HG02885 (cell line): ENCODE measurements at regions not wholly inside any gene's neighbourhood (a gene's known extent, or its start where the extent isn't known, plus 50 kb on each side); places are given as distances from the start of the nearest gene placed in this dataset.

Source experiments
- ATAC-seq: cut with Tn5 transposase; IDR thresholded peaks from one replicate; pipeline ENCODE4 v1.9.1; 2021; ENCODE audit warnings: mild to moderate bottlenecking; ENCODE audit not compliant: unreplicated experiment, poor library complexity

DNA sequence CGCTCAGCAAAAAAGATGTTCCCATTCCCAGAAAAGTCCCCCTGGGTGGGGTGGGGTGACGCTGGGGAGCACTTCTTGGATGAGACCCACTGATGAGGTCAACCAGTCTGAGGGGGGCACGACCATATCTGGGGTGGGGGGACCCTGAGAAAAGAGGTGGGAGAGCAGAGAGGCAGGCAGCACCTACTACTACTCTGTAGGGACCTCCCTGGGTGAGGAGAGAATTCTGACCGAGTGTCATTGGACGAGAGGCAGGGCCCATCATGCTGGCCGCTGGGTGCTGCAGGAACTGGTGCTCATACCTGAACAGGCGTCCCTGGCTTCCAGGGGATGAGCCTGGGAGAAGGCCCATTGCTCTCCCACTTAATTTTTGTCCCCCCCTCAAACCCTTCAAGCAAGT is 158.8 kb downstream of the KLF13 start:
- ATAC-seq, result no peak

DNA sequence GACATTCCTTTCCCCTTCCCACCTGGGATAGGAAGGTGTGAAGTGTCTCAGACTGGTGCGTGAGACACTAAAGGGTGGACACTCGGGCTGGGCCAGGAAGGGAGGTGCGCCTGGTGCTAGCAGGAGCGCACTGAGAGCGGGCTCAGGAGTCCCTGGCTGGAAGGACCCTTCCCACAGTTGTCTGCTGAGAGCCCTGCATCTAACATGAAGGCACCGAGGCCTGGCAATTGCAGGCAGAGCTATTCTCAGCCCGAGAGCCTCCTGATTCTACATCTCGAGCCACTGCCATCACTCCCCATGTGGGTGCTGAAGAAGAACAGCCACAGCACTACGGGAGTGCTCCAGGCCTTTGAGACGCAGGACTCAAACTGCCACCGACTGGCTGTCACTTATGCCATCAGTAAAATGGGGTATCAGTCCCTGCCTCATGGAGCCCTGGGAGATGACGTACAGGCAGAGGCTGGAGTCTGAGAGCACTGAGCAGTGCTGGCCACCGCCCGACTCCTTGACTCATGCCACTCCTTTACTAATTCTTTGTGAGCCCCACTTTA is 159.4 kb downstream of the KLF13 start:
- no peak for ATAC-seq

DNA sequence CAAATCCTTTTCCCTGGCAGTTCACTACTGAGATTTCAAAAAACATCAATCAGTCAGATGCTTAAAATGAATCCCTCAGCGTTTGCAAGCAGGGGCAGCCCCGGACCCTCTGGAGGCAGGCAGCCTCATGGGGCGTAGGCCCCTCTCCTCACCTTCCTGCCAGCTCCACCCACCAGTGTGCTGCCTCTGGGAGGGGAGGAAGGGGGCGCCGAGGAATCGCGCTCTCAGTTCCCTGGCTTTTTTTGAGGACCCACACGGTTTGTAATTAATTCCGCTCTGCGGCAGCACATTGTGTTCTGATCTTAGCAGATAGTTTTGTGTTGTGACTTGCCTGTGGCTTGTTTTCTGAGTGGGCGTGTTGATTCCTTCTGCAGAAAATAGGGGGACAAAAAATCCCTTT is 159.9 kb downstream of the KLF13 start:
- ATAC-seq, result no peak

DNA sequence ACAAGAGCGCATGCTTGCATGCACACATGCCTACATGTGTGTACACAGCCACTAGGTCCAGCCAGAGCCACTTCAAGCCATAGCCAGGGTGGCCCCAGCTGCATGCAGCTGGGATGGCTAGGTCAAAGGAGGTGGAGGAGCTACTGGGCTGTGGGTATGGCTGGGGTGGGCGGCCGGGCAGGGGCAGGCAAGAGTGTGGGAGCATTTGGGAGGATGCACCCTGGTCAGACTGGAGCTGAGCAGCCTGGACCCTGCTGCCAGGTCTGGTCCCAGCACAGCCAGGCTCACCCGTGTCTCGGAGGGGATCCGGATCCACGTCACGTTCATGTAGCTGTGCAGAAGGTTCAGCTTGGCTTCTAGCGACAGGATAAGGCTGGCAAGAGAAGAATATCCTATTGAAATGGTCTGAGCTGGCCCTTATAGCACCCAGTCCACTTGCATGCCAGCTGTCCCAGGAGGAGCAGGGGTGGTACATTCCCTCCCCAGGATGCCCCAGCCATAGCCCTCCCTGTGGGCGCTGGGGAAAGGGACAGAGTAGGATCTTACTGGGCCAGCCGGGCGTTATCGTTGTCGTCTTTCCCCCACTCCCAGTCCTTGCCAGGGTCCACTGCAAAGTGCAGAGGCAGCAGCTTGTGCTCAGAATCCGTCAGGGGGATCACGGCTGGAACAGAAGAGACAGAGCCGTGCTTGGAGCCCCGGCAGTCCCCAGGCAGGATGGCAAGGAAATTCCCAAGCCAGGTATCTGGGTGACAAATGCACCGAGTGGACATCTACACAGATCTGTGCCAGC is 160.5 kb downstream of the KLF13 start:
- no peak for ATAC-seq

DNA sequence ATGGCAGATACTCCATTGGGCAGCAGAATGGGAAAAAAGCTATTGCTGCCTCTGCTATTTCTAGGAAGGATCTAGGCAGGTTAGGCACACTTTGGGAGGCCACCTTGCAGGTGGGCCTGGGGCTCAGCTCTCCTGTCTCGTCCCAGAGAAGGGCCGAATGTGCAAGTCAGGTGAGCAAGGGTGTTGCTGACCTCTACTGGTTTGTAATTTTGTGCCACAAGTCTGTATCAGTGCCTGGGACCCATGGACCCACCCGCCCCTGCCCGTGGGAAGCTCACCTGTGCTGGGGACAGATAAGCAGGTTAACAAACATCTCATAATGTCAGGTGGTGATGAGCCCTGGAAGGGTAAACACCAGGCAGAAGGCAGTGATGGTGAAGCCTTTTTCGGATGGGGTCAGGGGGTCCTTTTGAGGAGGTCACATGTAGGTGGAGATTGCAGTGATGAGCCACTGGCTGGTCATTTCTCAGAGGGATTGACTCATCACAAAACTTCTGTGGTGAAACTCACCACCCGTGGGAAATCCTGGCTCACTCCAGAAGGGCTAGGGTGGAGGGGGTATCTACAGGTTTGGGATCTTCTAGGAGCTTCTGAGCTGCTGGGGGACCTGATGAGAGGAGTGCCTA is 161.3 kb downstream of the KLF13 start:
- ATAC-seq, result no peak

DNA sequence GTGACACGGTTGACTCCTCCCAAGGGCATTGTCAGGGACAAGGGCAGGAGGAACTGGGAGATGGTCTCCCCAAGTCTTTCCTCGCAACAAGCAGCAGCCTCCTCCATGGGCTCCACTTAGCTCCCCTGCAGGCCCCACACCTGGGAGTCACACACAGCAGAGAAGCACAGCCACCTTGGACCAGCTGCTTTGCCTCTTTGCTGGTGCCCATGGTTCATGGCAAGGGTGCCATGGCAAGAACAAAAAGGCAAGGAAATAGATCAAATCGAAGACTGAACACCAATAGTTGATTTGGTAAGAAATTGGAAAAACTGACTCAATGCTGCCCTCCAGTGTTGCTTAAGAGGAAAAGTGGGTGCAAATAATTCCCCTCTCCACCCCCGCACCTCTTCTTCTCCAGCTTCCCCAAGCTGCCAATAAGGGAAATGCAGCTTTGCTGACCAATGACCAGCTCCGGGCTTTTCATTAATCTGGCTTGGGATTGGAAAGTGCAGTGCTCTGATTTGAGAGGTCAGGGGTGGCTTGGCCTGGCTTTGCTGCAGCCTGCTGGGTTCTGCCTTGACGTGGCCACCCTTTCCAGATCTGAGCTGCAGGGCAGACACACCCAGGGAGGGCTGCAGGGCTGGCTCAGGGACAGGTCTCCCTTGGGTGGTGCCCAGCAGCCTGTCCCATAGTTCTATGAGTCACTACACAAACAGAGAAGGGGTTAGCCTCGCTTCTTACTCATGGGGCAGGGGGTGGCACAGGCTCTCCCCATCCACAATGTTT is 162.0 kb downstream of the KLF13 start:
- no peak for ATAC-seq

DNA sequence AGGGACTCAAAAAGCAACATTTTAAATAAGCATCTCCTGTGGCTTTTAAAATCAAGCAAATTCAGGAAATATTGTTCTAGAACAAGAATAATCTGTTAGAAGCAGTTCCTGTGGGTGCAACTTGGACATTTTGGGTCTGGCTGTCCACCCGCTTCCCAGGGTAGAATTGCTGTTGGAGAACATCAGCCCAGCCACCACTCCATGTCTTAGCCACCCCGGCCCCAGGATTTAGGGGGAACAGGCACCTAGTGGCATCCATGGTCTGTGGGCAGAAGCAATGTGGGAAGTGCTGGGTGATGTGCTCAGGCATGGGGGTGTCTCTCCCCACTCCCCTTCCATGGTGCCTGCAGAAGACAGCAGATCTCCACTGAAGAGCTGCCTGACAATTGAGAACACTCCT is 162.6 kb downstream of the KLF13 start:
- no peak for ATAC-seq

DNA sequence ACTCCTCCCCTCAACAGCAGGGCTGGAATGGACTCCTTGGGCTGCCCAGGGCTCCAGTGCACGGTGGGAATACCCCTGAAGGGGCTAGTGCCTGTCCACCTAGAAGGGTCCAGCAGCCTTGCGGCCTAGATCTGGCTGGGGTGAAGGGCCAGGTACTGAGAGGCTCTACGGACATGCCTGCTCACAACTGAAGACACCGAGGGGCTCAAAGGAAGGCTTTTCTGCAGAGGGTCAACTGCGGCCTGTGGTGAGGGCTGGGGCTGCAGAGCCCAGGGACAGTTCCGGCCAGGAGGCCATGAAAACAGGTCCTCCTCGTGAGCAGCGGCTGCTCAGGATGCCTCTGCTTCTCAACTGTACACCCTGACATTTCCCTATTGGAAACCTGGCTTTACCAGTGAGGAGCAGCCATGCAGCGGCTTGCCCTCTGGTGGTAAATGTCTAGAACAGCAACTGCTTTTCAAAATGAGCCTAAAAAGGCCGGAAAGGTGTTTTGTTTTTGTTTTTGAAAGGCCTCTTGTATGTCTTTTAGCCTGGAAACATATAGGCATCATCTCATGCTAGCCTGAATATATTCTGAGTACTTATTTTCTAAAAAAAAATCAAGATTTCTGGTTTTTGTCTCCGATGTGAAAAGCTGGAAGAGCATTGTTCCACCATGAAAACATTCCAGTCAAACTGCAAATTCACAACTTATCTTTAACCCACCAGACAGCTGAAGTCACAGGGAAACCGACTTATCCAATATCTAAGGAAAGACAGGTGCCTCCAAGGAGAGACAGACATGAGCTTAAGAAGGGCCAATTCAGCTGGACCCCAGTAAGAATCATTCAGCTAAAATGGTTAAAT is 163.4 kb downstream of the KLF13 start:
- no peak for ATAC-seq

DNA sequence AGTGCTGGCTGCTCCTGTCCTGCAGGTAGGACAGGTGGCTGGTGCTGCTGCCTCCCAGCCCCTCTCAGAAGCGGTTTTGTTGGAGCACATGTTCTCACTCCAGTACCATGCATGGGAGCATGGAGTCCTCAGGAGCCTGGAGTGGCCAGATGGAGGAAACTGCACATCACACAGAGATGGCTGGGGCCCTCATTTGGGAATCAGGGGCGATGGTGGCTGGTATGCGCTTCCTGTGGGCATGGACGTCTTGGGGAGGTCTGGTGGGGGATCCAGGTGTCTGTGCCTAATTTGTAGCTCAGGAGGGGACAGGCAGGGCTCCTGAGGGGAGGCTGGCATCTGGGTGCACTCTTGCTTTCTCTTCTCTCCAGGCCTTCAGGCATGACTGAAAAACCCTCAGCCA is 168.2 kb downstream of the KLF13 start:
- ATAC-seq, result no peak

DNA sequence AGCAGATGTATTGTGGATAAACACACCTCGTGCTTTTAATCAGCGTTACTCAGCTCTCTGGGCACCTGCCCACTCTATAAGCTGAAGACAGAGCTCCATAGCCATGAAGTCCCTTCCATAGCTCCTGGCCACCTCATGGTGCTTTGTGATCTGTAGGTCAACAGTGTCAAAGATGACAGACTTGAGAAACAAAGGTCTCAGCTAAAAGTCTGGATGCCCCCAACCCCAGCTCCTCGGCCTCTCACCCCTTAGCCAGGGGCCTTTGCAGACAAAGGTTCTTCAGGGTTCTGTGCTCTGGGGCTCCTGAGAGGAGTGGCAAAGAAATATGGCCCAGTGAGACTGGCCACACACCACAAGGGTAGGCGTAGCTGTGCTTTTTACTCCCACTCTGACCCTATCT is 168.6 kb downstream of the KLF13 start:
- no peak for ATAC-seq

DNA sequence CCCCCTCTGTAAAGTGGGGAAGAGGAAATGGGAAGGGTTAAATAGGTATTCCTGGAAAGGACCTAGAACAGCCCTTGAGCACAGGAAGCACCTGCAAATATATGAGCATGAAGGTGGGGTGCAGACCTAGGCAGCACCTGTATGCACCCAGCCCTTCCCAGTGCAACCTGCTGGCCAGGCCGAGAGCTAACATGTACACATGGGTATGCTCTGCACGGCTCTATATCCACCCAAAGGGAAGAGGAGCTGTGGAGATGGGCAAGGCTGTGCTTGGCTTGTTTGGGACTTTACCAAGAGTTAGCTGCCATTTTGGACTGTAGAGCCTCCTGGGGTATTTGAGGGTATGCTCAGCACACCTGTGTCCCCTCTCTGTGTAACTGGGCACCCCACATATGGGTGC is 171.2 kb downstream of the KLF13 start:
- ATAC-seq, result no peak

DNA sequence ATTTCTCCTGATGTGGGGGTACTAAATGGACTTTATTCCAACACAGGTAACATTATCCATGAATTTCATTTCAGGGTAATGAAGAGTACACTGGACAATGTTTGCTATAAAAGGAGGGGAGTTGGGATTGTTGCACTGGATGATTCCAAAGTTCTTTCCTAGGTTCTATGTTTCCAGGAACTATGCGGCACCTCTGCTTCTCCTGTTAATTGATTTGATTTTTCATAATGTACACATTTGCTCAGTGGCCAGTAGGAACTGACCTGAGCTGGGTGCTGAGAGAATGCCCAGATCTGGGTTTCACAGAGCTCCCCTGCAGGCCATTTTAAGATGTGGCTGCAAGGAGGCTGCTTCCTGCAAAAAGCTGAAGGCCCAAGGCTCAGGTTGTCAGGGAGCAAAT is 171.7 kb downstream of the KLF13 start:
- no peak for ATAC-seq

DNA sequence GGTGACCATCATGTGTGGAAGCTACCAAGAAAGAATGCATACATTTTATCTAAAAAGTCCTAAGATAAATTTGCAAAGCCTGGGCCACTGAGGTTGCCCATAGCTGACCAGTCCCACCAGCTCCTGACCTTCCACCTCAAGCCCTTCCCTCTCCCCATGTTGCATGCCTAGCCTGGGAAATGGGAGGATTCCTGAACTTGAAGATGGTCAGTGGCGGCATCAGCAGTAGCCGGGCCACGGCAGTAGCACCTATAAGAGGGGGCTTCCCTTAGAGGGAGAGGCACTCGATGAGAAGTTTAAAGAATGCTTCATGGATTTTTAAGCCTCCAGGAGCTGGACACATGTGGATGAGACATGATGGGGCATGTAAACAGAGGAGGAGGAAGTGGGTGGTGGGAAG is 172.1 kb downstream of the KLF13 start:
- no peak for ATAC-seq

DNA sequence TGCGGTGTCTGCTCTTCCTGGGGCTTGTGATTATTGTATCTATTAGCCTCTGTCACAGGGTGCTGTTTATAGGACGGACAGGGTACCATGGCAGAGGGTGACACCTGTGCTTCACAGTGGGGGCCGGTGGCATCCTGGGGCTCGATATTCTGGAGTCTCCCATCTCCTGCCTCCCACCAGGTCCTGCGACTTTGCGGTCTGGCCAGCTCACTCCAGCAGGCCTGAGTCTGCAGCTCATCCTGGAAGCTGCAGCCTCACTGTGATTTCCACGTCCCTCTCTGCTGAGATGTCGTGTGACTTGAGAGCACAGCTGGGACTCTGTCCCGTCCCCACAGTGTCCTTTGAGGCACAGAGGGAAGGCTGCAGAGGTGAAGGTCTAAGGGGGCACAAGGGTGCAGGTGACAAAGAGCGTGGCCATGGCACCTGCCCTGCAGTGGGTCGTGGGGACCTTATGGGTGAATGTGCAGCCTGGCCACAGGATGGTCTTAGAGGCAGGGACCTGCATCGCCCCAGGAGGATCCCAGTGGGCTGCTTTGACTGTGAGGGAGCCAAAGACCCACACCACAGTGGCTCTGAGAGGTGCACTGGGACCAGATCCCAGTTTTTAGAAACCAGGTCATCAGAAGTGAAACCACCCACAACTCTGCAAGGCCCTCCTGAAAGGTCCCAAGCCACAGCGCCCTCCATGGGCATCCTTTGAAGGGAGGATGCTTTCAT is 172.8 kb downstream of the KLF13 start:
- ATAC-seq, result no peak

DNA sequence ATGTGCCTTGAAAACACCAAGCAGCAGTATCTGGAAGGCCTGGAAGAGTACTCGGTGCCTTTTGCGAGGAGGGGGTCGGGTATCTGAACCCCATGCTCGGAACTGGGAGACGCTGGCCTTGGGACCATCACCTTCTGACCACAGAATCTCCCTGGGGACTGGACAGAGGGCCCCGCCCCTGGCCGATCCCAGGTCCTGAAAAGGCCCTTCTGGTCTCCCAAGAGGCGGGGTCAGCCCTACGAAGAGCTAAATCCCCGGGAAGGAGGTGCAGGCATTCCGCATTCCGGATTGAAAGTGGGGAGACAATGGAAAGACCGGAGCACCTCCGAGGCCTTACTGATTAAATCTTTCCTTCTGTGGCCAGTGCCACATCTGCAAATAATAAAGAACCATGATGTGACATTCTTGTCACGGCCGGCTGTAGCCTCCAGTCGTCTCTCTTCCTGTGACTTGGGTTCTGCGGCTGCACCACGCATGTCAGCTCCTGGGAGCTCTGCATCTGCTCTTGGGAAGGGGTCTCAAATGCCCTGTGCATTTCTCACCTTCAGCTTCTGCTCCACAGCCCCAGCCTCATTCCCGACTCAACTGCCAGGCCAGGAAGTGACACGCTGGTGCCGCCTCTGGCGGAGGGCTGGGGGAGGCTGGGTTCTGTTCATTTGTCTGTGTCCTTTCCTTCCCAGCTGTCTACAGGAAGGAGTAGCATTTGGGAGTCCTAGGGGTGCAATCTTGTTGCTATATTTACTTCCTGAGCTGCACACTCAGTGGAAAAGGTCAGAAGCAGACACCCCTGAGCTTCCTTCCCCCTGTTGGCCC is 173.5 kb downstream of the KLF13 start:
- no peak for ATAC-seq

DNA sequence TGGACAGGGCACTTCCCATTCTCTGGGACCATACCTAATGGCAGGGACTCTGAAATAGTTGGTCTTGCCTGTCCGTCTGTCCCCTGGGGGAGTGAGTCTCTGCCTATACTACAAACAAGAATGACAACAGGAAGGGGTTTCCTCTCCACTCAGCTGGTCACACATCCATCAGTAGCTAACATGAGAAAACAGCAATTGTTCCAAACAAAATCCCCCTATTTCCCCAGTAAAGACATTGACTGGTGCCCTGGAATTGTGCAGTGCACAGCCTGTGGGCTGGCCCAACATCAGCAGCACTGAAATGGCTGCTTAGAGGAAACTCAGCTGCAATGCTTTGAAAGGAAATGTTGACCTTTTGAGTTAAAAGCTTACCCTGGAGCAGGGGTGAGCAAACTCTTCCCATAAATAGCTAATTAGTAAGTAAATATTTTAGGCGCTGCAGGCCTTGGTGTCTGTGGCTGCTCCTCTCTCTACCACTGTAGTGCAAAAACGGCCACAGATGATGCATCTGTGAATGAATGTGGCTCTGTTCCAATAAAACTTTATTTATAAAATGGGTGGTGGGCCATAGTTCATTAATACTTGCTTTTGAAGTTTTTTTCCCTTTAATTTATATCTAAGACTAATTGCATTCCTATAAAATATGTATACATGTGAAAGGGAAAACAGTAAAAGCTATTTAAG is 174.3 kb downstream of the KLF13 start:
- no peak for ATAC-seq

DNA sequence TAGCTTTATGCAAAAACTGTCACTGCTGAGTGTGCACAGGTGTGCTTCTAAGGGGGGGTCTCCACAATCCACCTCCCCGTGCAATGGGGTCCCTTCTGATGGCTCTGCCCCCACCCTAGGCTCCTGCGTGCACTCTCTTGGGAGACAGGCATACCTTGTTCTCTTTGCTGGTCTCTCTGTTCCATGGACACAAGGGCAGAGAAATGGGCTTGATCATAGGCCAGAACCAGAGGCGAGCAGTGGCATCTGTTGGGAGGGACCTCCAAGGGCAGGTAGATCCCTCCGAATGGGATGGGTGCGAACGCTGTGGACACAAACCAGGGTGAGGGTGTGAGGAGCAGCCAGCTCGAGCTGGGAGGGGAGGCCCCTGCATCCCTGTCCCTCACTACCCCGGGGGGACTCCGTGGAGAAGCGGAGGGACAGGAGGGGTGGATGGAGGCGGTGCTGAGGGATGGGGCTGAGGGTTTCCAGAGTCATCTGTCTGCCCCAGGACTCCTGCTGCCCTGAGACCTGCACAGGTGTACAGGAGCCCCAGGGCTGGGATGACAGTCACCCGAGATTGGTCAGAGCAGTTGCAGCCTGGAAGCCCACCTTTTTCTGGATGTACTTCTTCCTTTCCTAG is 175.0 kb downstream of the KLF13 start:
- ATAC-seq, result no peak
